NCI-H510A (cell line): ENCODE measurements at regions not wholly inside any gene's neighbourhood (a gene's known extent, or its start where the extent isn't known, plus 50 kb on each side); places are given as distances from the start of the nearest gene placed in this dataset.
"Not testable (repeated sequence)": the region's sequence is repeated elsewhere in the genome, so short reads cannot be mapped to it uniquely, and the experiment has no call there.

ENCODE experiments used
- DNase-seq: peaks from one replicate; lab custom pipeline; 2025; lab: John Stamatoyannopoulos, UW

- no peak for DNase-seq
These were observed 53.3 kb upstream of the CYLC2 start for GRCh38 chr9:102941868-102942267.

DNA sequence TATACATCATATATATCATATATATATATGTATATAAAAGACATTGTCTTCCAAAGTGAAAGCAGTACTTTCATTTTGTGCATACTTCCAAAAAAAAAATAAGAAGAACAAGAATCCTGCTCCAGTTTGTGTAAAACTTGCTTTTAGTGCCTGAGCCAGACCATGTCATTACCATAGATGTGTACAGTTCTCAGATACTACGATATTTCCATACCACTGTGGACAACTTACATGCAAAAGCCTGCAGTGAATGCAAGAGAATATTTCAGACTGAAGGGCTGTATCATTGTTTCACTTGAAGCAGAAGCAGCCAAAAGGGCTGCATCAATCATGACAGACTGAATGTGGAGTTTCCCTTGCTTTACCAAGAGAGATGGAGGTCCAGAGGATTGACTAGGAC, 72.6 kb upstream of the CYLC2 start:
- no peak for DNase-seq

- no peak for DNase-seq
These were observed 83.9 kb upstream of the CYLC2 start for GRCh38 chr9:102911185-102911584.

- DNase-seq, result not testable (repeated sequence)
These were observed 89.3 kb upstream of the CYLC2 start for GRCh38 chr9:102905795-102906194.

- DNase-seq, result no peak
These were observed 103.1 kb upstream of the CYLC2 start for GRCh38 chr9:102892025-102892424.

DNA sequence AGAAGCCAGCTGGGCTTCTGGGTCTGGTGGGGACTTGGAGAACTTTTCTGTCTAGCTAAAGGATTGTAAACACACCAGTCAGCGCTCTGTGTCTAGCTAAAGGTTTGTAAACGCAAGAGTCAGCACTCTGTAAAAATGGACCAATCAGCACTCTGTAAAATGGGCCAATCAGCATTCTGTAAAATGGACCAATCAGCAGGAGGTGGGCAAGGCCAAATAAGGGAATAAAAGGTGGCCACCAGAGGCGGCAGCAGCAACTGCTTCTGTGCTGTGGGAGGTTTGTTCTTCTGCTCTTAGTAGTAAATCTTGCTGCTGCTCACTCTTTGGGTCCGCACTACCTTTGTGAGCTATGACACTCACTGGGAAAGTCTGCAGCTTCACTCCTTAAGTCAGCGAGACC, 106.4 kb upstream of the CYLC2 start:
- not testable (repeated sequence) for DNase-seq

DNA sequence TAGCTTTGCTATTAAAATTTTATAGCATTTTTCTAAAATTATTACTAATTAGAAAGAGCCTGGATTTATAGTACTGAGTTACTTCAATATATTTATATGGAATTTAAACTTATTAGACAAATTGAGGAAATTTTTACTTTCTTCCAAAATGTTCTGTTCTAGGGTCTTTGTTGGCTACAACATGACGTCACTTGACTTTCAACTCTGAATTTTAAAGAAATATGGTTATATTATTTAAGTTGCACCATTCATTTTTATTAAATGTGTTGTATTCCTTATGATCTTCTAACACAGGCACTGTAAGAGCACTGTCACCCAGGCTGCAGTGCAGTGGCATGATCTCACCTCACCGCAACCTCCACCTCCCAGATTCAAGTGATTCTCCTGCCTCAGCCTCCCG, 119.4 kb upstream of the CYLC2 start:
- DNase-seq, result no peak

- DNase-seq, result no peak
These were observed 127.6 kb upstream of the CYLC2 start for GRCh38 chr9:102867488-102867887.

GRCh38 chr9:102862478-102862877, 132.7 kb upstream of the CYLC2 start:
- DNase-seq, result no peak

- DNase-seq, result no peak
These were observed 139.5 kb upstream of the CYLC2 start for GRCh38 chr9:102855641-102856040.

DNA sequence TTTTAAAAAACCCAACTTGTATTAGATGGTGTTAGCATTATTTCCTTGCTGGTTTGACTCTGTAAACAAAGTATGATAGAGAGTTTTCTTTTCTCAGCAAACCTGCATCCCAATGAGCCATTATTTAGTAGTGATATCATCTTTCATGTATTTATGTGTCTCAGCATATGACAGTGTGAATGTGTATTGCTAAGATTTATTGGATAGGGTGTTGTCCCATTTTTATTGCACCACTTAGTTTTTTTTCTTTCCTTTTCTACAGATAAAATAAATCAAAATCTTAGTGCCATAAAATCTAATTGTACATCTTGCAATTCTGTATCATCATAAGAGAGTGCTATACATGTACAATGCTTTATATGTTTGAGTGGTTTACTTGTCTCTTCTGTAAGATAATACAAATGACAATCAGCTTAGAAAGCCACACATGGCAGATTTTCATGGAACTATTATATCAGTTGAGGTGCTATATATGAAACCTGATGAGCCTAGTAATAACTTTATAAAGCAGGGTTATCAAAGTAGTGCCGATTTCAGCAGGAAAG, 149.2 kb upstream of the CYLC2 start:
- DNase-seq, result no peak

DNA sequence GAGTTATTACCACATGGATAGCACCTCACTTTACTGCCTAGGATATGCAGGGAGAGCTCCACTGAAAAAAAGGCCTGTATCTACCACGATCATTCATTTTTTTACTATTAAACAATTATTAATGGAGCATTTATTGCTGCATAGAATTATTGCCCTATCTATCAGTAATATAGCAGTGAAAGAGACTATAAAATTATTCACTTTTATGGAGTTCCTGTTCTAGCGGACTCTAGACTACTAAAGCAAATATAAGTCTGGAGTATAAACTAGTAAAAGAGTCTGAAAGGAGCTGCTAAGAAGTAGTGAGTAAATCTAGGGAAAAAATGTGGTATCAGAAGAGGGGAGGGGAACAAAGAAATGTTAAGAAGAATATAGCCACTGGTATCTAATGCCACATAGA, 150.4 kb upstream of the CYLC2 start:
- DNase-seq, result no peak

- DNase-seq, result no peak
These were observed 152.7 kb upstream of the CYLC2 start for GRCh38 chr9:102842423-102842822.

GRCh38 chr9:102841376-102841775, 153.8 kb upstream of the CYLC2 start:
- no peak for DNase-seq

DNA sequence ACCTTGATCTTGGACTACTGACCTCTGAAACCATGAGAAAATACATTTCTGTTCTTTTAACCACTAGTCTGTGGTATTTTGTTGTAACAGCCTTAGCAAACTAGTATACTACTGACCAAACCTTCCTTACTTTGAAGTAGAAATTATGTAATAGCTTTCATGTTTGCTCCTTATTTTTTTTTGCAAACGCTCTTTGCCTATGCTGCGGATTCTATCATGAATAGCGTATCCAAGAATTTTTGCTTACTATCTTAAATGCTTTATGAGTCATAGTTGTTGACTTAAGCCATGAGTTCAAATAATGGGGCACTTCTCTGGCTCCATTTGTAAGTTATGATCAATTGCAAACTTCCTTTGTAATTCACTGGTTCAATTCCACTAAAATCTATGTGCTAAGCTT, 154.8 kb upstream of the CYLC2 start:
- DNase-seq, result no peak

GRCh38 chr9:102832814-102833213, 162.3 kb upstream of the CYLC2 start:
- DNase-seq, result no peak

DNA sequence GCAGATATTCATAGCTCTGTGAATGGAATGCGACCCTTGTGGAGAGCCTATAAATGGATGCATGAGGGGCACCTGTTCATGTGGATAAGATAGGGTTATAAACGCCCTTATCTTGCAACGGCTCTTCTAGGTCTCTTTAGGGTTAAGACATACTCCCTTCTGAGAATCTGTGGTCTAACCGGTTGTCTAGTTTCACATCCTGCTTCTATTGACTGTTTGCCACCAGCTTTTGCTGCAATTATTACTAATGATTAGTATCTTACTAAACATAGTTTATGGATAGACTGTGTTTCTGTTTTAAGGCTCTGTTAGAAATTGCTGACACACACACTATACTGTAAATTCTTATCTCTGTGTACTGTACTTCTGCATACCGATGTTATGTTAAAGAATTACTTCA, 198.9 kb upstream of the CYLC2 start:
- DNase-seq, result no peak

- DNase-seq, result no peak
These were observed 199.6 kb upstream of the CYLC2 start for GRCh38 chr9:102795532-102795931.

DNA sequence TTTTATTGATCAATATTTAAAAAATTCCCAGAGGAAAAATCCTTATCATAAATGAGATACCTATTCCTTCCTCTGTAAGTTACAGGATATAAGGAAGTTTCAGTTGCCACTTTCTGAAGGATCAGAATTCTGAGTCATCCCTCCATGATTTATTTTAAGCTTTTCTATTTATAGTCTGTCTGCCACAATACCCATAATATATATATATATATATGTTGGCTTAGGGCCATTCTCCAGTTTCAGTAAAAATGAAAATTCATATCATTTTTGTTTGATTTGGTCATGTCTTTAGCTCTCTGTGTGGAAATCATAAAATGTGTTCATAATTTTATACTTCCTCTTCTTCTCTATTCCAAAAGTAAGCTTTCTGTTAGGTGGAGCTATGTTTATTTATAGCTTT, 215.8 kb upstream of the CYLC2 start:
- no peak for DNase-seq

GRCh38 chr9:102778746-102779145, 216.4 kb upstream of the CYLC2 start:
- no peak for DNase-seq

DNA sequence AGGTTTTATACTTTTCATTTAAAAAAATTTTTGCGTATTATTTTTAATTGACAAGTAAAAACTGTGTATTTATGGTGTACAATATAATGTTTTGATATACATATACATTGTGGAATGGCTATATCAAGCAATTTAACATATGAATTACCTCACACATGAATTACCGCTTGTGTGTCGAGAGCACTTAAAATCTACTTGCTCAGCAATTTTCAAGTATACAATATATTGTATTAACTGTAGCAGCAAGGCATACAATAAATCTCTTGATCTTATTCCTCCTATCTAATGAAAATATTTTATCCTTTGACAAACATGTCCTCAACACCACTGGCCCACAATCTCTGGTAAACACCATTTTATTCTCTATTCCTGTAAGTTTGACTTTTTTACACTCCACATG, 224.4 kb upstream of the CYLC2 start:
- DNase-seq, result no peak

DNA sequence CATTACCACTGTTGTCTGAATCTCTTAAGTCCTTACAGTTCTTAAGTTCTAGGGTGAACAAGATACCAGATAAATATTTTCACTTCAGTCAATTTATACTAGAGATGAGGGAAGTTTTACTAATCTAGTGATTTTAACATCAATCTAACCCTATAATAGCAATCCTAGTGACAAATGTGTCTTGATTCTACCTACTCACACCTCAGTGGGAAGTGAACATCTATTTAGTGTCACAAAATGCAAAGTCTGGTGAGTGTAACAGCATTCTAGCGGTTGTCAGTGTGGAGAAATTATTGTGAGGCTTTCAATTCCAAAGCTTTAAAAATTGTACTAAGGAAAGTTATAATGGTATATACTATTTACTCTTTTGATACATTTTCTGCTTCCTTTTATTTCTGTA, 225.8 kb upstream of the CYLC2 start:
- no peak for DNase-seq

DNA sequence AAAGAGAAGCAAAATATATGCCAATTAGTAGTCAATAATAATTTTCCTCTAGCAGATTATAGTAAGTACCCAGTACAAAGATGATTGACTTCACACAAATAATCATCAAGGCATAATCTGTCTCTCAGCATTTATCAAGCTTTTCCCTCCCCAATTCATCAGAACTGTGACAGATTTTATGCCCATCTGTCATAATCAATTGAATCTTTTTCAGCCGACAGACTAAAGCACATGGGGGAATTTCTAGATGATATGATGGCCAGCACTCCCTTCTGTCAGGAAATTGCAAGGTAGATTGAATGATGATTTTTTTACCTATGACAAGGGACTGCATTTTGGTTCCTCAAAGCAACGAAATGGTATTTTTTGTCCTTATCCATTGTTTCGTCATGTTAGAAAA, 227.1 kb upstream of the CYLC2 start:
- DNase-seq, result no peak

DNA sequence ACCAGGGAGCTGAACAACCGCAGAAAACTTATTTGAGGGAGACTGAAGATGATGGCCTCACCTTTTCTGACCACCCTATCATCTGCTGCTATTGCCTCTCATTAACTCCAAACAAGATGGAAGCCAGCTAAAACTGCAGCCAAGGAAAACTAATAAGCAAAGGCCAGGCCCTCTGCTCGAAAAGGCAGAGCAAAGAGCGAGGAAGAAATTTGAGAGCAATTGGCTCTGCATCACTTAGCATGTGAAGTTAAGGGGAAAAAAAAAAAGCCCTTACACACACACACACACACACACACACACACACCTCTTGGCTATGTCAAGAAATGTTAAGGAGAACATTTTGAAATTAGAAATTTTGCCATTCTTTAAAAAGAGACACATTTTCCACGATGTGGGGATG, 228.1 kb upstream of the CYLC2 start:
- no peak for DNase-seq

- no peak for DNase-seq
These were observed 254.6 kb upstream of the CYLC2 start for GRCh38 chr9:102740578-102740977.
